ENCODE measurements at regions not wholly inside any gene's neighbourhood (a gene's known extent, or its start where the extent isn't known, plus 50 kb on each side); places are given as distances from the start of the nearest gene placed in this dataset.

GRCh38 chr1:78829644-78830043, 176.9 kb downstream of the ADGRL4 start:
- no peak for TF ChIP-seq SP1 (IDR thresholded peaks at IDR 0.05)
- H3K4me3 ChIP-seq (ENCODE audit: low read depth in 1 of 3, low read length in 3 of 3) = no peak overlapping the region

GRCh38 chr1:78830321-78830720, 176.2 kb downstream of the ADGRL4 start:
- TF ChIP-seq ATF3 (IDR thresholded peaks at IDR 0.05) (no peak), SP1 (IDR thresholded peaks at IDR 0.05) (no peak), MAX (IDR thresholded peaks at IDR 0.05) (no peak)
- H3K9me3 ChIP-seq (ENCODE audit: control insufficient read depth in 4 of 4, low read length in 3 of 4) = no peaks in the 10 kb centered on the region
- no peak overlapping the region for H3K9ac ChIP-seq (ENCODE audit: low read depth in 1 of 2, low read length in 2 of 2)
- WGBS = 67% methylated on average over 1 of the region's 1 CpG
- no peaks in the 10 kb centered on the region for H3K4me1 ChIP-seq (ENCODE audit: control insufficient read depth in 4 of 4, insufficient read depth in 4 of 4, low read length in 3 of 4)
- H3K36me3 ChIP-seq (ENCODE audit: control insufficient read depth in 4 of 4, insufficient read depth in 3 of 4, low read depth in 1 of 4, low read length in 3 of 4) = no peaks in the 10 kb centered on the region
- H3K27me3 ChIP-seq (ENCODE audit: control insufficient read depth in 4 of 4, insufficient read depth in 4 of 4, low read length in 3 of 4) = no peaks in the 10 kb centered on the region
- DNase-seq (ENCODE audit: low spot score) = no peak
- no peak overlapping the region for H3K27ac ChIP-seq (ENCODE audit: low read depth in 1 of 2, low read length in 2 of 2)
- H3K4me3 ChIP-seq (ENCODE audit: low read depth in 1 of 3, low read length in 3 of 3) = no peak overlapping the region

More at GRCh38 chr1:78829644-78830043, 176.9 kb downstream of the ADGRL4 start:
- Histone ChIP-seq H3K27ac (ENCODE audit: low read depth in 1 of 2, low read length in 2 of 2) (no peak overlapping the region), H3K9me3 (ENCODE audit: control insufficient read depth in 4 of 4, low read length in 3 of 4) (no peaks in the 10 kb centered on the region), H3K27me3 (ENCODE audit: control insufficient read depth in 4 of 4, insufficient read depth in 4 of 4, low read length in 3 of 4) (no peaks in the 10 kb centered on the region), H3K36me3 (ENCODE audit: control insufficient read depth in 4 of 4, insufficient read depth in 3 of 4, low read depth in 1 of 4, low read length in 3 of 4) (no peaks in the 10 kb centered on the region), H3K9ac (ENCODE audit: low read depth in 1 of 2, low read length in 2 of 2) (no peak overlapping the region), H3K4me1 (ENCODE audit: control insufficient read depth in 4 of 4, insufficient read depth in 4 of 4, low read length in 3 of 4) (no peaks in the 10 kb centered on the region)
- DNase-seq (ENCODE audit: low spot score) = no peak
- WGBS = 82% methylated on average over 4 of the region's 4 CpGs

- no peaks in the 10 kb centered on the region for H3K4me1 ChIP-seq (ENCODE audit: control insufficient read depth in 4 of 4, insufficient read depth in 4 of 4, low read length in 3 of 4)
- TF ChIP-seq JUND (IDR thresholded peaks at IDR 0.05) (no peak), GABPA (IDR thresholded peaks at IDR 0.05 in 1 of 2, conservative IDR thresholded peaks at IDR 0.05 in 1 of 2) (no peak), ATF3 (IDR thresholded peaks at IDR 0.05) (no peak), NR2F2 (IDR thresholded peaks at IDR 0.05) (no peak), HNF4G (IDR thresholded peaks at IDR 0.05) (no peak), RAD21 (IDR thresholded peaks at IDR 0.05) (no peak), FOXA2 (IDR thresholded peaks at IDR 0.05) (no peak), ZBTB33 (IDR thresholded peaks at IDR 0.05) (no peak), YY1 (IDR thresholded peaks at IDR 0.05) (no peak), SP1 (IDR thresholded peaks at IDR 0.05) (no peak), EGR1 (IDR thresholded peaks at IDR 0.05; ENCODE audit: low read depth in 2 of 2) (no peak), FOXA1 (IDR thresholded peaks at IDR 0.05) (no peak)
- no peak for DNase-seq (ENCODE audit: low spot score)
- 82% methylated on average over 3 of the region's 3 CpGs for WGBS
- no peaks in the 10 kb centered on the region for H3K9me3 ChIP-seq (ENCODE audit: control insufficient read depth in 4 of 4, low read length in 3 of 4)
- no peak overlapping the region for H3K9ac ChIP-seq (ENCODE audit: low read depth in 1 of 2, low read length in 2 of 2)
- no peak overlapping the region for H3K27ac ChIP-seq (ENCODE audit: low read depth in 1 of 2, low read length in 2 of 2)
- no peaks in the 10 kb centered on the region for H3K27me3 ChIP-seq (ENCODE audit: control insufficient read depth in 4 of 4, insufficient read depth in 4 of 4, low read length in 3 of 4)
- H3K4me3 ChIP-seq (ENCODE audit: low read depth in 1 of 3, low read length in 3 of 3) = no peak overlapping the region
- no peaks in the 10 kb centered on the region for H3K36me3 ChIP-seq (ENCODE audit: control insufficient read depth in 4 of 4, insufficient read depth in 3 of 4, low read depth in 1 of 4, low read length in 3 of 4)
Measured at GRCh38 chr1:78831731-78832360, 174.7 kb downstream of the ADGRL4 start.
